ENCODE measurements at regions not wholly inside any gene's neighbourhood (a gene's known extent, or its start where the extent isn't known, plus 50 kb on each side); places are given as distances from the start of the nearest gene placed in this dataset.

DNA sequence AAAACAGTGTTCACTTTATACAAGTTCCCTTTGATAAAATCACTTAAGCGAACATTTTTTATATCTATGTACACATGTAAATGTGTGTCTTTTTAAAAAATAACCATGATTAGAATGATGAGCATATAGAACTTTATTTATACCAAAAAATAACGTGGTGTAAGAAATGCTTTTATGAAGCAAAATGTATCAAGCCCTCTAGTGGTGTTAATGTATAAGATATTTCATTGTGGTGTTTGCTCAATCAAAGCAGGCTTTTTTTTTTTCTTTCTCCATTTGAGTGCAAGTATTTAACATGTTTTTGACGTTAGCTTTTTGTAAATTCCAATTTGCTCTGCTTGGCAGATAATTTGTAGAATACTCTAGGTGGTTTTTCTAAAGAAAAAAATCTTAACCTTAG is 2092.4 kb upstream of the TENM3 start:
- no peak for TF ChIP-seq POLR2A (IDR thresholded peaks at IDR 0.05)
- TF ChIP-seq, protein P1, sequence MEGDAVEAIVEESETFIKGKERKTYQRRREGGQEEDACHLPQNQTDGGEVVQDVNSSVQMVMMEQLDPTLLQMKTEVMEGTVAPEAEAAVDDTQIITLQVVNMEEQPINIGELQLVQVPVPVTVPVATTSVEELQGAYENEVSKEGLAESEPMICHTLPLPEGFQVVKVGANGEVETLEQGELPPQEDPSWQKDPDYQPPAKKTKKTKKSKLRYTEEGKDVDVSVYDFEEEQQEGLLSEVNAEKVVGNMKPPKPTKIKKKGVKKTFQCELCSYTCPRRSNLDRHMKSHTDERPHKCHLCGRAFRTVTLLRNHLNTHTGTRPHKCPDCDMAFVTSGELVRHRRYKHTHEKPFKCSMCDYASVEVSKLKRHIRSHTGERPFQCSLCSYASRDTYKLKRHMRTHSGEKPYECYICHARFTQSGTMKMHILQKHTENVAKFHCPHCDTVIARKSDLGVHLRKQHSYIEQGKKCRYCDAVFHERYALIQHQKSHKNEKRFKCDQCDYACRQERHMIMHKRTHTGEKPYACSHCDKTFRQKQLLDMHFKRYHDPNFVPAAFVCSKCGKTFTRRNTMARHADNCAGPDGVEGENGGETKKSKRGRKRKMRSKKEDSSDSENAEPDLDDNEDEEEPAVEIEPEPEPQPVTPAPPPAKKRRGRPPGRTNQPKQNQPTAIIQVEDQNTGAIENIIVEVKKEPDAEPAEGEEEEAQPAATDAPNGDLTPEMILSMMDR (IDR thresholded peaks at IDR 0.05), result no peak

All from vagina (tissue), 2 donors.